Calu3 (cell line): ENCODE measurements at regions not wholly inside any gene's neighbourhood (a gene's known extent, or its start where the extent isn't known, plus 50 kb on each side); places are given as distances from the start of the nearest gene placed in this dataset.

ENCODE experiments used
- BruUV-seq: library from RNA; stranded (reverse); fragments of 400-500 nt; replicated peaks from 2 replicates; lab custom pipeline; 2021; lab: Mats Ljungman, UMichigan
- CTCF ChIA-PET: fragments of 300-600 bp; sonication (Branson Sonifier 250); formaldehyde crosslinking; loops from one replicate; lab custom pipeline; 2022; ENCODE audit warnings: antibody characterized with exemption; lab: Charles Lee
- DNase-seq: peaks from one replicate; pipeline ENCODE4 v3.0.0; 2022
- H3K27ac Mint-ChIP-seq: one replicate; pipeline ENCODE4 v1.8.0; 2022; ENCODE audit warnings: mixed read lengths; ENCODE audit not compliant: unreplicated experiment
- H3K27me3 Mint-ChIP-seq: one replicate; pipeline ENCODE4 v1.8.0; 2022; ENCODE audit warnings: mixed read lengths; ENCODE audit not compliant: unreplicated experiment
- H3K36me3 Mint-ChIP-seq: one replicate; pipeline ENCODE4 v1.8.0; 2022; ENCODE audit warnings: mild to moderate bottlenecking, moderate library complexity, mixed read lengths; ENCODE audit not compliant: insufficient read depth, unreplicated experiment
- H3K4me1 Mint-ChIP-seq: one replicate; pipeline ENCODE4 v1.8.0; 2022; ENCODE audit warnings: mild to moderate bottlenecking, low read depth, mixed read lengths; ENCODE audit not compliant: unreplicated experiment
- H3K4me3 Mint-ChIP-seq: one replicate; pipeline ENCODE4 v1.8.0; 2022; ENCODE audit warnings: mild to moderate bottlenecking, low read depth, moderate library complexity, mixed read lengths; ENCODE audit not compliant: unreplicated experiment
- H3K9me3 Mint-ChIP-seq: one replicate; pipeline ENCODE4 v1.8.0; 2022; ENCODE audit warnings: low read depth, mixed read lengths; ENCODE audit not compliant: unreplicated experiment
- intact Hi-C: fragments of 100-400 bp; cut with micrococcal nuclease; formaldehyde crosslinking; loops from one replicate; pipeline ENCODE4 v1.10.0; 2022; ENCODE audit not compliant: unreplicated experiment
- TF ChIP-seq, protein P1 (sequence below): fragments of 200-600 bp; IDR thresholded peaks from one replicate; pipeline ENCODE4 v1.8.0; 2022; ENCODE audit warnings: antibody characterized with exemption; ENCODE audit not compliant: unreplicated experiment

GRCh38 chr2:7601990-7602389 is 684.8 kb downstream of the RNF144A start:
- Mint-ChIP-seq H3K4me3 (no peak overlapping the region), H3K9me3 (peaks cover 3% of the 10 kb centered on the region), H3K36me3 (no peaks in the 10 kb centered on the region), H3K27me3 (no peaks in the 10 kb centered on the region), H3K27ac (no peak overlapping the region), H3K4me1 (no peaks in the 10 kb centered on the region)
- no TSS peak for BruUV-seq
- CTCF ChIA-PET, result no interaction called here
- TF ChIP-seq, protein P1, sequence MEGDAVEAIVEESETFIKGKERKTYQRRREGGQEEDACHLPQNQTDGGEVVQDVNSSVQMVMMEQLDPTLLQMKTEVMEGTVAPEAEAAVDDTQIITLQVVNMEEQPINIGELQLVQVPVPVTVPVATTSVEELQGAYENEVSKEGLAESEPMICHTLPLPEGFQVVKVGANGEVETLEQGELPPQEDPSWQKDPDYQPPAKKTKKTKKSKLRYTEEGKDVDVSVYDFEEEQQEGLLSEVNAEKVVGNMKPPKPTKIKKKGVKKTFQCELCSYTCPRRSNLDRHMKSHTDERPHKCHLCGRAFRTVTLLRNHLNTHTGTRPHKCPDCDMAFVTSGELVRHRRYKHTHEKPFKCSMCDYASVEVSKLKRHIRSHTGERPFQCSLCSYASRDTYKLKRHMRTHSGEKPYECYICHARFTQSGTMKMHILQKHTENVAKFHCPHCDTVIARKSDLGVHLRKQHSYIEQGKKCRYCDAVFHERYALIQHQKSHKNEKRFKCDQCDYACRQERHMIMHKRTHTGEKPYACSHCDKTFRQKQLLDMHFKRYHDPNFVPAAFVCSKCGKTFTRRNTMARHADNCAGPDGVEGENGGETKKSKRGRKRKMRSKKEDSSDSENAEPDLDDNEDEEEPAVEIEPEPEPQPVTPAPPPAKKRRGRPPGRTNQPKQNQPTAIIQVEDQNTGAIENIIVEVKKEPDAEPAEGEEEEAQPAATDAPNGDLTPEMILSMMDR, result no peak
- intact Hi-C loops, result no loop called here
- no peak for DNase-seq

DNA sequence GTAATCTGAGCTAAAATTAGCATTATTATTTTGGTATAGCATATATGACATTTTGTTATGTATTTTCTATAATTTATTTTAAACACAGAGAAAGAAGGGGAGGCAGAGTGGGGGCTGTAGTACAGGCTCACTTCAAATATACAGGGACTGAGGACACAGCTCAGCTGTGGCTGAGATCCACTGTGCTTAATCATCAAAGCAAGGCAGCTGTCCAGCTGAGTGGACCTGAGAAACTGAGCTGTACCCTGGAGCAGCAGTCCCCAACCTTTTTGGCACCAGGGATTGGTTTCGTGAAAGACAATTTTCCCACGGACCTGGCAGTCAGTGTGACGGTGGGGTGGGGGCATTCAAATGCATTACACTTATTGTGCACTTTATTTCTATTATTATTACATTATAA is 687.2 kb downstream of the RNF144A start:
- peaks cover 3% of the 10 kb centered on the region for H3K9me3 Mint-ChIP-seq
- no peak overlapping the region for H3K4me3 Mint-ChIP-seq
- intact Hi-C loops, result no loop called here
- CTCF ChIA-PET, result no interaction called here
- no peak for DNase-seq
- no TSS peak for BruUV-seq
- no peak overlapping the region for H3K27ac Mint-ChIP-seq
- H3K27me3 Mint-ChIP-seq, result no peaks in the 10 kb centered on the region
- TF ChIP-seq, protein P1, result no peak
- H3K36me3 Mint-ChIP-seq, result no peaks in the 10 kb centered on the region
- H3K4me1 Mint-ChIP-seq, result no peaks in the 10 kb centered on the region

DNA sequence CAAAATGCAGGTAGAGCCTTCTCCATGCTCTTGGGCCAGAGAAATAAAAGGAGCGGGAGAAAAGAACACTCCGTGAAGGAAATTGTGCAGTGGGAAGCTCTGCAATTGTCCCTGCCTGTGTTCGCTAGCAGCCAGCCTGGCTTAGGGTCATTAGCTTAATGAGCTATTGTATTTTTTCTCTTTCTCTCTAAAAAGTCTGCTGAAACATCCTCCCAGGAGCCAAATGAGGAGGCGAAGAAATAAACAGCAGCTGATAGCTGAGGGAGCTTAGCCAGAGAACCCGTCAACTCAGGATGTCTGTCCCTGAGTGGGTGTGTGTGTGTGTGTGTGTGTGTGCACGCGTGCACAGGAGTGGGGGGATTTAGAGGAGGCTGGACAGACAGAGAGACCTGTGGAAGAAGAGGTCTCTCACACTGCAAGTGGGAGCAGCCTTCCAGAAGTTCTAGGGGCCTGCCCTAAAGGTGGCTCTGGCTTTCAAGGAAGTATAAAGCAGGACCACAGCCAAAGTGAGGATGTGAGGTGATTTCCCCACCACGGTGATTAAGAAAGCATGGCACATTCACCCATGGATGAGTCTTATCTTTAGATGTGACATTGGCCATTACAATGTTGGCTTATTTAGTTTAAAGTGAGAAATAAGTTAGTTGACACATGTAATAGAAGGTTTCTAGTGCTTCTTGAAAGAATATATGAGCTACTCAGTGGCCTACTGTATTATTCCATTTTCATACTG is 690.4 kb downstream of the RNF144A start:
- intact Hi-C loops, result no loop called here
- Mint-ChIP-seq H3K9me3 (no peaks in the 10 kb centered on the region), H3K27me3 (no peaks in the 10 kb centered on the region), H3K36me3 (no peaks in the 10 kb centered on the region), H3K4me3 (no peak overlapping the region), H3K4me1 (no peaks in the 10 kb centered on the region), H3K27ac (no peak overlapping the region)
- CTCF ChIA-PET, result no interaction called here
- DNase-seq, result no peak
- BruUV-seq, result no TSS peak
- TF ChIP-seq, protein P1, result no peak

DNA sequence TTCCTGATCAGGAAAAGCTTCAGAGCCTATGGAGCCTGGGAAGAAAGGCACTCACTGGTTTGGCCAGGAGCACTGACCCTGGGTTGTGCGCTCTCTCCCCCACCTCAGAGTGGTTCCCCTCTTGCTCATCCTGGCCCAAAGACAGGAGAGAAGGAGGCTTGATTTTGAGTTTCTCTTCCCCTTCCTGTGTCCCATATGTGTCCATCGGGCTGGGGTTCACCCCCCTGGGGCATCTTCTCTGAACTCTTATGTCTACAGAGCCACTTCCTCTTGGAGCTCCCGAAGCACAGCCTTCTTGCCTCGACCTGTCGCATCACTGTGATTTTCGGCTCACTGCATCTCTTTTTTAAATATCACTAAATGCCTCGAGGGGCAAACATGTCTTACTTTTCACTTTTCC is 692.3 kb downstream of the RNF144A start:
- no peaks in the 10 kb centered on the region for H3K4me1 Mint-ChIP-seq
- intact Hi-C loops, result no loop called here
- H3K36me3 Mint-ChIP-seq, result no peaks in the 10 kb centered on the region
- no peak overlapping the region for H3K27ac Mint-ChIP-seq
- no peaks in the 10 kb centered on the region for H3K9me3 Mint-ChIP-seq
- CTCF ChIA-PET, result interaction anchor here (1.4 to 1.5 kb wide), 2 partner anchors 9 to 183 kb away, joined by 3 to 5 read pairs; no protein-coding TSS in a partner anchor
- no peak for DNase-seq
- no peak overlapping the region for H3K4me3 Mint-ChIP-seq
- no peaks in the 10 kb centered on the region for H3K27me3 Mint-ChIP-seq
- TF ChIP-seq, protein P1, result no peak
- no TSS peak for BruUV-seq
